Astrocyte (in vitro differentiated cells and primary cell): ENCODE measurements at regions not wholly inside any gene's neighbourhood (a gene's known extent, or its start where the extent isn't known, plus 50 kb on each side); places are given as distances from the start of the nearest gene placed in this dataset.
"Not testable (repeated sequence)": the region's sequence is repeated elsewhere in the genome, so short reads cannot be mapped to it uniquely, and the experiment has no call there.

Source experiments
- DNase-seq: peaks from one replicate; pipeline ENCODE4 v3.0.0-alpha.2; 2010; ENCODE audit warnings: low read depth
- FAIRE-seq: peaks from 2 replicates; lab custom pipeline; 2011; peaks lifted over from hg19 to GRCh38; lab: Jason Lieb, UNC
- H2AFZ ChIP-seq: 2 replicates; pipeline ENCODE4 v1.6.0; 2012; ENCODE audit warnings: low read depth, low read length, inconsistent platforms
- H3K27ac ChIP-seq: 2 replicates; pipeline ENCODE4 v1.5.1; 2011; ENCODE audit warnings: low read depth, low read length, inconsistent platforms
- H3K27me3 ChIP-seq: 2 replicates; pipeline ENCODE4 v1.6.0; 2011; ENCODE audit warnings: low read length, inconsistent platforms; ENCODE audit not compliant: insufficient read depth
- H3K36me3 ChIP-seq: 2 replicates; pipeline ENCODE4 v1.5.1; 2011; ENCODE audit warnings: low read length, inconsistent platforms; ENCODE audit not compliant: insufficient read depth
- H3K4me1 ChIP-seq: 2 replicates; pipeline ENCODE4 v1.5.1; 2011; ENCODE audit warnings: low read length, inconsistent platforms; ENCODE audit not compliant: insufficient read depth
- H3K4me2 ChIP-seq: 2 replicates; pipeline ENCODE4 v1.6.0; 2012; ENCODE audit warnings: low read length, inconsistent platforms
- H3K4me3 ChIP-seq: 2 replicates; pipeline ENCODE4 v1.5.1; 2011; ENCODE audit warnings: low read depth, mild to moderate bottlenecking, low read length, inconsistent platforms; ENCODE audit not compliant: insufficient read depth
- H3K79me2 ChIP-seq: 2 replicates; pipeline ENCODE4 v1.6.0; 2012; ENCODE audit warnings: mild to moderate bottlenecking, low read length, inconsistent platforms; ENCODE audit not compliant: insufficient read depth
- H3K9ac ChIP-seq: 2 replicates; pipeline ENCODE4 v1.6.0; 2012; ENCODE audit warnings: mild to moderate bottlenecking, low read length, inconsistent platforms
- H3K9me3 ChIP-seq: 2 replicates; pipeline ENCODE4 v1.5.1; 2012; ENCODE audit warnings: low read depth, mild to moderate bottlenecking, low read length, inconsistent platforms; ENCODE audit not compliant: insufficient read depth
- H4K20me1 ChIP-seq: 2 replicates; pipeline ENCODE4 v1.6.0; 2012; ENCODE audit warnings: low read length, inconsistent platforms; ENCODE audit not compliant: insufficient read depth
- H3K27ac Mint-ChIP-seq: one replicate; pipeline ENCODE4 v1.8.0; 2021; ENCODE audit warnings: mild to moderate bottlenecking, mixed read lengths; ENCODE audit not compliant: unreplicated experiment
- H3K27me3 Mint-ChIP-seq: one replicate; pipeline ENCODE4 v1.8.0; 2021; ENCODE audit warnings: low read depth, mixed read lengths; ENCODE audit not compliant: unreplicated experiment
- H3K36me3 Mint-ChIP-seq: one replicate; pipeline ENCODE4 v1.8.0; 2021; ENCODE audit warnings: low read depth, mixed read lengths; ENCODE audit not compliant: unreplicated experiment
- H3K4me1 Mint-ChIP-seq: one replicate; pipeline ENCODE4 v1.8.0; 2021; ENCODE audit warnings: low read depth, mixed read lengths; ENCODE audit not compliant: unreplicated experiment
- H3K4me3 Mint-ChIP-seq: one replicate; pipeline ENCODE4 v1.8.0; 2021; ENCODE audit warnings: mild to moderate bottlenecking, moderate library complexity, mixed read lengths; ENCODE audit not compliant: unreplicated experiment
- H3K9me3 Mint-ChIP-seq: one replicate; pipeline ENCODE4 v1.8.0; 2021; ENCODE audit warnings: mild to moderate bottlenecking, mixed read lengths; ENCODE audit not compliant: unreplicated experiment
- EZH2 ChIP-seq: IDR thresholded peaks from 2 replicates; pipeline ENCODE4 v1.6.1; 2012; ENCODE audit warnings: mild to moderate bottlenecking, low read length, inconsistent platforms; ENCODE audit not compliant: insufficient read depth
- TF ChIP-seq, protein P1 (sequence below): IDR thresholded peaks from 2 replicates; pipeline ENCODE4 v1.5.1; 2011; ENCODE audit warnings: low read depth, mild to moderate bottlenecking, inconsistent platforms, low read length, moderate library complexity; ENCODE audit not compliant: insufficient read depth

- Mint-ChIP-seq H3K4me3 (no peak overlapping the region), H3K36me3 (no peaks in the 10 kb centered on the region), H3K27ac (no peak overlapping the region), H3K9me3 (peaks cover 3% of the 10 kb centered on the region), H3K4me1 (peaks cover 3% of the 10 kb centered on the region), H3K27me3 (no peaks in the 10 kb centered on the region)
- H3K79me2 ChIP-seq: no peaks in the 10 kb centered on the region
- DNase-seq: no peak
- no peaks in the 10 kb centered on the region for H3K27me3 ChIP-seq
- FAIRE-seq: no peak
- H3K4me1 ChIP-seq: no peaks in the 10 kb centered on the region
- no peak overlapping the region for H3K27ac ChIP-seq
- TF ChIP-seq, protein P1, sequence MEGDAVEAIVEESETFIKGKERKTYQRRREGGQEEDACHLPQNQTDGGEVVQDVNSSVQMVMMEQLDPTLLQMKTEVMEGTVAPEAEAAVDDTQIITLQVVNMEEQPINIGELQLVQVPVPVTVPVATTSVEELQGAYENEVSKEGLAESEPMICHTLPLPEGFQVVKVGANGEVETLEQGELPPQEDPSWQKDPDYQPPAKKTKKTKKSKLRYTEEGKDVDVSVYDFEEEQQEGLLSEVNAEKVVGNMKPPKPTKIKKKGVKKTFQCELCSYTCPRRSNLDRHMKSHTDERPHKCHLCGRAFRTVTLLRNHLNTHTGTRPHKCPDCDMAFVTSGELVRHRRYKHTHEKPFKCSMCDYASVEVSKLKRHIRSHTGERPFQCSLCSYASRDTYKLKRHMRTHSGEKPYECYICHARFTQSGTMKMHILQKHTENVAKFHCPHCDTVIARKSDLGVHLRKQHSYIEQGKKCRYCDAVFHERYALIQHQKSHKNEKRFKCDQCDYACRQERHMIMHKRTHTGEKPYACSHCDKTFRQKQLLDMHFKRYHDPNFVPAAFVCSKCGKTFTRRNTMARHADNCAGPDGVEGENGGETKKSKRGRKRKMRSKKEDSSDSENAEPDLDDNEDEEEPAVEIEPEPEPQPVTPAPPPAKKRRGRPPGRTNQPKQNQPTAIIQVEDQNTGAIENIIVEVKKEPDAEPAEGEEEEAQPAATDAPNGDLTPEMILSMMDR: no peak
- TF ChIP-seq EZH2: no peak
- H2AFZ ChIP-seq: no peak overlapping the region
- H3K9me3 ChIP-seq: no peaks in the 10 kb centered on the region
- no peak overlapping the region for H3K9ac ChIP-seq
- H4K20me1 ChIP-seq: no peaks in the 10 kb centered on the region
- no peak overlapping the region for H3K4me3 ChIP-seq
- no peaks in the 10 kb centered on the region for H3K36me3 ChIP-seq
- no peak overlapping the region for H3K4me2 ChIP-seq
Observed at GRCh38 chr5:117131876-117132275, 557.3 kb upstream of the SEMA6A start.

GRCh38 chr5:117131048-117131679 is 556.5 kb upstream of the SEMA6A start:
- no peaks in the 10 kb centered on the region for H3K27me3 Mint-ChIP-seq
- no peak for TF ChIP-seq EZH2
- TF ChIP-seq, protein P1: no peak
- H3K27ac Mint-ChIP-seq: no peak overlapping the region
- Histone ChIP-seq H3K9me3 (no peaks in the 10 kb centered on the region), H3K27me3 (no peaks in the 10 kb centered on the region), H3K4me3 (no peak overlapping the region), H3K27ac (no peak overlapping the region), H3K36me3 (no peaks in the 10 kb centered on the region), H2AFZ (no peak overlapping the region), H3K4me1 (no peaks in the 10 kb centered on the region), H3K4me2 (no peak overlapping the region), H3K9ac (no peak overlapping the region), H3K79me2 (no peaks in the 10 kb centered on the region), H4K20me1 (no peaks in the 10 kb centered on the region)
- FAIRE-seq (no peak), DNase-seq (no peak)
- H3K4me1 Mint-ChIP-seq: peaks cover 3% of the 10 kb centered on the region
- H3K4me3 Mint-ChIP-seq: no peak overlapping the region
- H3K36me3 Mint-ChIP-seq: no peaks in the 10 kb centered on the region
- H3K9me3 Mint-ChIP-seq: peaks cover 3% of the 10 kb centered on the region

GRCh38 chr5:117118499-117118898 is 543.9 kb upstream of the SEMA6A start:
- Mint-ChIP-seq H3K36me3 (no peaks in the 10 kb centered on the region), H3K9me3 (peaks cover 3% of the 10 kb centered on the region), H3K4me3 (no peak overlapping the region), H3K4me1 (no peaks in the 10 kb centered on the region), H3K27me3 (no peaks in the 10 kb centered on the region), H3K27ac (no peak overlapping the region)
- Histone ChIP-seq H2AFZ (no peak overlapping the region), H3K27ac (no peak overlapping the region), H3K9ac (no peak overlapping the region), H4K20me1 (no peaks in the 10 kb centered on the region), H3K4me2 (no peak overlapping the region), H3K27me3 (no peaks in the 10 kb centered on the region), H3K79me2 (no peaks in the 10 kb centered on the region), H3K9me3 (no peaks in the 10 kb centered on the region), H3K4me3 (no peak overlapping the region), H3K36me3 (no peaks in the 10 kb centered on the region), H3K4me1 (no peaks in the 10 kb centered on the region)
- FAIRE-seq (no peak), DNase-seq (no peak)
- TF ChIP-seq EZH2: no peak
- TF ChIP-seq, protein P1: no peak

GRCh38 chr5:117117314-117117713 is 542.7 kb upstream of the SEMA6A start:
- H4K20me1 ChIP-seq, H3K36me3 ChIP-seq, DNase-seq, H3K27me3 ChIP-seq, H3K4me3 ChIP-seq, H3K4me2 ChIP-seq, H3K9me3 ChIP-seq, H3K4me1 Mint-ChIP-seq, H2AFZ ChIP-seq, H3K4me1 ChIP-seq, H3K27ac ChIP-seq, H3K79me2 ChIP-seq, H3K9ac ChIP-seq, H3K36me3 Mint-ChIP-seq, FAIRE-seq, H3K27me3 Mint-ChIP-seq, H3K9me3 Mint-ChIP-seq, H3K27ac Mint-ChIP-seq, H3K4me3 Mint-ChIP-seq: not testable (repeated sequence)
